Thyroid gland (tissue), 4 donors: ENCODE measurements at regions not wholly inside any gene's neighbourhood (a gene's known extent, or its start where the extent isn't known, plus 50 kb on each side); places are given as distances from the start of the nearest gene placed in this dataset.

Source experiments
- DNase-seq, 2 donors: peaks; one replicate each; pipeline ENCODE4 v3.0.0-alpha.2; 2019
- H3K27ac ChIP-seq, 3 donors: fragments of 200-600 bp; sonication (generic); 1 replicate in 2 of 3; 2 replicates in 1 of 3; pipeline ENCODE4 v1.5.1; 2016 to 2019; ENCODE audit warnings: mild to moderate bottlenecking in 1 of 3, moderate library complexity in 1 of 3
- H3K27me3 ChIP-seq: fragments of 200-600 bp; sonication (generic); one replicate; pipeline ENCODE4 v1.5.1; 2019
- H3K36me3 ChIP-seq, 2 donors: fragments of 200-600 bp; sonication (generic); one replicate each; pipeline ENCODE4 v1.5.1; 2016 to 2019
- H3K4me1 ChIP-seq, 2 donors: fragments of 200-600 bp; sonication (generic); one replicate each; pipeline ENCODE4 v1.5.1; 2017 to 2019
- H3K4me3 ChIP-seq, 3 donors: fragments of 200-600 bp; sonication (generic); replicated peaks in 1 of 3; 1 replicate in 2 of 3; 2 replicates in 1 of 3; pipeline ENCODE4 v1.5.1; 2016; ENCODE audit warnings: mild to moderate bottlenecking in 1 of 3
- H3K9me3 ChIP-seq: fragments of 200-600 bp; sonication (generic); one replicate; pipeline ENCODE4 v1.5.1; 2017
- CTCF ChIP-seq, 6 experiments: fragments of 200-600 bp in 3 of 6; fragments of 450-650 bp in 3 of 6; sonication (generic) in 3 of 6; IDR thresholded peaks; one replicate each; pipeline ENCODE4 v1.5.1; 2016 to 2019; ENCODE audit warnings: antibody characterized with exemption in 6 of 6, mild to moderate bottlenecking in 2 of 6, inconsistent platforms in 1 of 6, moderate library complexity in 1 of 6
- POLR2A ChIP-seq, 2 donors: fragments of 450-650 bp; IDR thresholded peaks; one replicate each; pipeline ENCODE4 v1.6.1; 2017; ENCODE audit warnings: antibody characterized with exemption in 2 of 2, mild to moderate bottlenecking in 2 of 2, moderate library complexity in 1 of 2
- WGBS, 2 donors: methylation state at CpG; one replicate each; pipeline ENCODE4 v1.1.5; 2017; 5-methylcytosine and 5-hydroxymethylcytosine counted together
- intact Hi-C: fragments of 100-400 bp; cut with DNase I; formaldehyde crosslinking; loops from one replicate; pipeline ENCODE4 v1.15.1; 2023

- TF ChIP-seq POLR2A (IDR thresholded peaks at IDR 0.05) (no peak), CTCF (IDR thresholded peaks at IDR 0.05) (no peak)
- Histone ChIP-seq H3K4me1 (no peaks in the 10 kb centered on the region), H3K4me3 (no peak overlapping the region), H3K9me3 (no peaks in the 10 kb centered on the region), H3K36me3 (no peaks in the 10 kb centered on the region), H3K27ac (no peak overlapping the region), H3K27me3 (no peaks in the 10 kb centered on the region)
- intact Hi-C loops: no loop called here
- 82 to 86% methylated on average over 1 of the region's 1 CpG for WGBS, 2 donors
- no peak for DNase-seq
Measured at GRCh38 chr10:128956149-128956548, 510.9 kb upstream of the MGMT start.

GRCh38 chr10:128957221-128957620 lies 509.8 kb upstream of the MGMT start:
- DNase-seq: no peak
- no peaks in the 10 kb centered on the region for H3K4me1 ChIP-seq
- WGBS, 2 donors: 52 to 60% methylated on average over 4 of the region's 4 CpGs
- H3K4me3 ChIP-seq: no peak overlapping the region
- H3K27me3 ChIP-seq: no peaks in the 10 kb centered on the region
- no peaks in the 10 kb centered on the region for H3K36me3 ChIP-seq
- TF ChIP-seq CTCF (IDR thresholded peaks at IDR 0.05) (no peak), POLR2A (IDR thresholded peaks at IDR 0.05) (no peak)
- intact Hi-C loops: no loop called here
- no peaks in the 10 kb centered on the region for H3K9me3 ChIP-seq
- no peak overlapping the region for H3K27ac ChIP-seq

- no peaks in the 10 kb centered on the region for H3K27me3 ChIP-seq
- no peak for DNase-seq
- H3K4me1 ChIP-seq: no peaks in the 10 kb centered on the region
- intact Hi-C loops: no loop called here
- no peak overlapping the region for H3K4me3 ChIP-seq
- H3K9me3 ChIP-seq: no peaks in the 10 kb centered on the region
- 90 to 91% methylated on average over 39 of the region's 39 CpGs for WGBS, 2 donors
- no peaks in the 10 kb centered on the region for H3K36me3 ChIP-seq
- no peak overlapping the region for H3K27ac ChIP-seq
- TF ChIP-seq CTCF (IDR thresholded peaks at IDR 0.05) (no peak), POLR2A (IDR thresholded peaks at IDR 0.05) (no peak)
Measured at GRCh38 chr10:128958834-128959690, 508.0 kb upstream of the MGMT start.

GRCh38 chr10:128959746-128960145 lies 507.3 kb upstream of the MGMT start:
- intact Hi-C loops: no loop called here
- no peak overlapping the region for H3K27ac ChIP-seq
- H3K36me3 ChIP-seq: no peaks in the 10 kb centered on the region
- DNase-seq: no peak
- H3K4me1 ChIP-seq: no peaks in the 10 kb centered on the region
- no peak overlapping the region for H3K4me3 ChIP-seq
- 82 to 87% methylated on average over 7 of the region's 7 CpGs for WGBS, 2 donors
- TF ChIP-seq CTCF (IDR thresholded peaks at IDR 0.05) (no peak), POLR2A (IDR thresholded peaks at IDR 0.05) (no peak)
- H3K9me3 ChIP-seq: no peaks in the 10 kb centered on the region
- H3K27me3 ChIP-seq: no peaks in the 10 kb centered on the region

GRCh38 chr10:128960517-128960916 lies 506.5 kb upstream of the MGMT start:
- intact Hi-C loops: no loop called here

More at GRCh38 chr10:128960517-128960916, 506.5 kb upstream of the MGMT start:
- no peaks in the 10 kb centered on the region for H3K4me1 ChIP-seq
- no peaks in the 10 kb centered on the region for H3K9me3 ChIP-seq
- no peaks in the 10 kb centered on the region for H3K36me3 ChIP-seq
- H3K4me3 ChIP-seq: no peak overlapping the region
- no peaks in the 10 kb centered on the region for H3K27me3 ChIP-seq
- no peak for DNase-seq
- H3K27ac ChIP-seq: no peak overlapping the region
- 75 to 76% methylated on average over 8 of the region's 8 CpGs for WGBS, 2 donors
- TF ChIP-seq POLR2A (IDR thresholded peaks at IDR 0.05) (no peak), CTCF (IDR thresholded peaks at IDR 0.05) (no peak)
